H1 (cell line): ENCODE measurements at regions not wholly inside any gene's neighbourhood (a gene's known extent, or its start where the extent isn't known, plus 50 kb on each side); places are given as distances from the start of the nearest gene placed in this dataset.

Experiments
- GABPA ChIP-seq: IDR thresholded peaks from 2 replicates; pipeline ENCODE4 v1.6.1; 2011; ENCODE audit warnings: mild to moderate bottlenecking, low read length, moderate library complexity, borderline replicate concordance; ENCODE audit not compliant: insufficient read depth
- HDAC2 ChIP-seq, 2 experiments: fragments of 300-600 bp in 1 of 2; sonication (generic) in 1 of 2; IDR thresholded peaks; 2 replicates each; pipeline ENCODE4 v1.6.1; 2011 to 2012; ENCODE audit warnings: low read depth in 2 of 2, low read length in 2 of 2, mild to moderate bottlenecking in 2 of 2, moderate library complexity in 2 of 2, borderline replicate concordance in 1 of 2, inconsistent platforms in 1 of 2

DNA sequence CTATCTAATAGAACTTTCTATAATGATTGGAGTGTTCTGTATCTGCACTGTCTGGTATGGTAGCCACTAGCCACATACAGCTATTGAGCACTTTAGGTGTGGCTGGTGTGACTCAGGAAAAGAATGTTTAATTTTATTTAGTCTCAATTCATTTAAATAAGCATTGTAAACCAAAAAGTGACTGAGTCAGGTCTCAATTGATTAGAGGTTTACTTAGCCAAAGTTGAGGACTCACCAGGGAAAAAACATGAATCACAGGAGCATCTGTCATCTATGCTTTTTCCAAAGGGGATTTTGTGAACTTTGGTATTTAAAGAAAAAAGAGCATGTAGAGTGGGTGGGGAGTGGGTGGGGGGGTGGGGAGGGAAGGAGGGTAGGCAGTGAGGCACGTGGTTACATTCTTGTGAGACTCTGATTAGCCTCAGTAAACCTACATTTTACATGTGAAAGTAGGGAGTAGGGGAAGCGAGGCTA, 473.1 kb downstream of the ATP23 start (continued):
- no peak for TF ChIP-seq GABPA
- no peak for TF ChIP-seq HDAC2 (IDR thresholded peaks at IDR 0.05; ENCODE audit: borderline replicate concordance in 1 of 2, low read depth in 2 of 2, low read length in 2 of 2)
